ES-I3 (cell line): ENCODE measurements at regions not wholly inside any gene's neighbourhood (a gene's known extent, or its start where the extent isn't known, plus 50 kb on each side); places are given as distances from the start of the nearest gene placed in this dataset.

Source experiments
- H3K36me3 ChIP-seq: 2 replicates; pipeline ENCODE4 v1.6.1; 2013; ENCODE audit warnings: mild to moderate bottlenecking, low read length, control low read depth, moderate library complexity; ENCODE audit not compliant: insufficient read depth
- H3K4me1 ChIP-seq: 2 replicates; pipeline ENCODE4 v1.6.1; 2013; ENCODE audit warnings: mild to moderate bottlenecking, control low read depth, low read length; ENCODE audit not compliant: insufficient read depth
- H3K9ac ChIP-seq: 2 replicates; pipeline ENCODE4 v1.6.1; 2013; ENCODE audit warnings: low read depth, mild to moderate bottlenecking, low read length, moderate library complexity
- H3K9me3 ChIP-seq: 2 replicates; pipeline ENCODE4 v1.6.1; 2013; ENCODE audit warnings: mild to moderate bottlenecking, low read length, moderate library complexity; ENCODE audit not compliant: control insufficient read depth, insufficient read depth

DNA sequence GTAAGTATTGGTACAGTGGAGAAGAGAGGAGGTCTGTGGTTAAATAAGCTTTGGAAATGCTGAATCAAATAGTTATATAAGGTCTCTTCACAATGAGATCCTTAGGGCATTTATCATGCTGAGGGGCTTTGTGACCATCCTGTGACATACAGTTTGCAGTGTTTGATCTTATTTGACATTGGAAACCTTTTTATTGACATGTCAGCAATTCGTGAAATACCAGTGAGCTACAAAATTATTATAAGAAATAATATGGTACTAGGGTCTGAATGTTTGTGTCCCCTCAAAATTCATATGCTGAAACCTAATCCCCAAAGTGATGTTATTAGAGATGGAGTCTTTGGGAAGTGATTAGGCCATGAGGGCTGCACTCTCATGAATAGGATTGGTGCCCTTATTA lies 98.4 kb downstream of the MID1IP1 start:
- no peaks in the 10 kb centered on the region for H3K9me3 ChIP-seq
- no peak overlapping the region for H3K9ac ChIP-seq
- 0 out of 2 replicates have a peak, but pooled peaks cover 6% of the 10 kb centered on the region for H3K4me1 ChIP-seq
- no peaks in the 10 kb centered on the region for H3K36me3 ChIP-seq

DNA sequence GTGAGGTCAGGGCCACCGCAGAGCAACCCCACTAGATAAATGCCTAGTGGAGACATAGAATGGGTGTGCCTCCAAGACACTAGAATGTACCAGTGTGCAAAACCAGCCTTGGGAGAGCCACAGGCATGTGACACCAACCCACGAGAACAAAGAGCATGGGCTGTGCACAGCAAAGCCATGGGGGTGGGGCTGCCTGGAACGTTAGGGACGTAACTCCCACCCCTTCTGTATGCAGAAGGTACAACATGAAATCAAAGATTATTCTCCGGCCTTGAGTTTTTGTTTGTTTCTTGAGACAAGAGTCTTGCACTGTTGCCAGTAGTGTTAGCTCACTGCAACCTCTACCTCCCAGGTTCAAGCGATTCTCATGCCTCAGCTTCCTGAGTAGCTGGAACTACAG lies 99.5 kb downstream of the MID1IP1 start:
- H3K9me3 ChIP-seq, result no peaks in the 10 kb centered on the region
- peaks cover 10% of the 10 kb centered on the region for H3K4me1 ChIP-seq
- H3K9ac ChIP-seq, result no peak overlapping the region
- no peaks in the 10 kb centered on the region for H3K36me3 ChIP-seq

DNA sequence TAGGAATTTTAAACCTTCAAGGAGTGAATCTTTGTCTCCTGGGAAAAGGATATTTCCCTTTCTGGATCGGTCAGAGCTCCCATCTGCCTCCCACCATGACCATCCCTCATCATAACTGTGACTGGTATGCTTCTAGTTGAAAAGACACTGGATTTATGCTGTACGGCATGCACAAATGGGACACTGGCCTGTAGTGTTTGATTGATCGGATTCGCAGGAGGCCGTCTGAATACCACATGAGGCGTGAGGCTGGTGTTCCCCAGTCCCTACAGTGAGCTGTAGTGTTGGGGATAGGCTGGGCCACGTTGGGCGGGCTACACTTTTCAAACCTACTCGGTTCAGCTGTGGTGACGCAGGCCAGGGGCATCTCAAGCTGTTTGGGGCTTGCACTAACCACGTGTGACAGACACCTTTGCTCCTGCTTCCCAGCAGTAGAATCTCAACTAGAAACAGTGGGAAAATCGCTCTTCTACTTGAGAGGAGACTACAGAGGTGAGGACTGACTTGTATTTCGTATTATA lies 101.8 kb downstream of the MID1IP1 start:
- Histone ChIP-seq H3K36me3 (no peaks in the 10 kb centered on the region), H3K9ac (no peak overlapping the region), H3K9me3 (no peaks in the 10 kb centered on the region), H3K4me1 (peaks cover 16% of the 10 kb centered on the region)

DNA sequence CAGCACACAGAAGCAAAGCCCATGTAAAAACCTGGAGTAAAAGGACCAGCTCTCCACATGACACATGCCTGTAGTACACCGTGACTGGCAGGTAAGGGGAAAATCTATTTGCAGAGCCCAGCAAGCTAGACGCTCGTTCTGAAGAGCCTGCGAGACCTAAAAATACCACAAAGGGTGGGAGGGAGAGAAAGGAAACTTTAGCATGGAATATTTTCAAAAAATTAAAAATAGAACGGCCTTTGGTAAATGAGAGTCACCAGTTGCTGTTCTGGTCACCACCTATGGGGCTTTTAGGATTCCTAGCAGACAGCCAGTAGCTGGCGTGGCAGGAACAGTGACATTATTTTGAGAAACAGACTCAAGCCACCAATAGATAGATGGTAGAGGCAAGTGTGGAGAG lies 115.5 kb downstream of the MID1IP1 start:
- Histone ChIP-seq H3K9ac (no peak overlapping the region), H3K9me3 (no peaks in the 10 kb centered on the region), H3K36me3 (no peaks in the 10 kb centered on the region), H3K4me1 (no peaks in the 10 kb centered on the region)

DNA sequence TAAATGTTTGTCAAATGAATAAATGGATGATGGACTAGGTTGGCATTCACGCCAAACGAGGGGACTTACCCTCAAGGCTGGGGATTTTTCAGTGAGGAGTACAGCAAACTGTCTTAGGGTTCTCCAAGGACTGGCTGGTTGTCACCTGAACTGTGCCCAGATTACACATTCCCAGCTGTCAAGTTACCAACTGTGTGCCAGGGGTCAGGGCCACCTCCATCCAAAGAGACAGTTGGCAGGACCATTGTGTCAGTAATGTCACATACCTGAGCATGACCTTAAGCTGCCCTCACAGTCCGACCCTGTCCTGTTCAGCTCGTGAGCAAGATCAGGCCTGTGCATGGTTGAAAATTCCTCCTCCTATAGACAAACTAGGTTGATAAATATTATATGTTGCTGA lies 116.7 kb downstream of the MID1IP1 start:
- no peaks in the 10 kb centered on the region for H3K4me1 ChIP-seq
- H3K9me3 ChIP-seq, result no peaks in the 10 kb centered on the region
- H3K9ac ChIP-seq, result no peak overlapping the region
- H3K36me3 ChIP-seq, result no peaks in the 10 kb centered on the region

DNA sequence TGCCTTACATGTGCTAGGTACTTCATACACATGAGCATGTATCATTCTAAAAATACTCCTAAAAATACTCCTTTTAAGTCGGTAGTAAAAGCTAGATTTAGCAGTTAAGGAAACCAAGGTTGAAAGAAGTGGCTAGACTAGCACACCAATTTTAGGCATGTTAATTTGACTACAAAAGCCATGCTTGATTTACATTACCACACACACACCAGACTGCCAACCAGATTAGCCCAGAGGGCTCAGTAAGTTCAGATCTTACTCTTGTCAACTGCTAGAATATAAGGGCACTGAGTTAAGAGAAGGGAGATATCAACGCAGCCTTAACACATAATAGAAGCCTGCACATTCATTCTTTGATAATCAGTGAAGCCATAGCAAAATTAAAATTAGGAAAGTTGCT lies 117.9 kb downstream of the MID1IP1 start:
- no peaks in the 10 kb centered on the region for H3K9me3 ChIP-seq
- no peaks in the 10 kb centered on the region for H3K36me3 ChIP-seq
- no peaks in the 10 kb centered on the region for H3K4me1 ChIP-seq
- H3K9ac ChIP-seq, result no peak overlapping the region

DNA sequence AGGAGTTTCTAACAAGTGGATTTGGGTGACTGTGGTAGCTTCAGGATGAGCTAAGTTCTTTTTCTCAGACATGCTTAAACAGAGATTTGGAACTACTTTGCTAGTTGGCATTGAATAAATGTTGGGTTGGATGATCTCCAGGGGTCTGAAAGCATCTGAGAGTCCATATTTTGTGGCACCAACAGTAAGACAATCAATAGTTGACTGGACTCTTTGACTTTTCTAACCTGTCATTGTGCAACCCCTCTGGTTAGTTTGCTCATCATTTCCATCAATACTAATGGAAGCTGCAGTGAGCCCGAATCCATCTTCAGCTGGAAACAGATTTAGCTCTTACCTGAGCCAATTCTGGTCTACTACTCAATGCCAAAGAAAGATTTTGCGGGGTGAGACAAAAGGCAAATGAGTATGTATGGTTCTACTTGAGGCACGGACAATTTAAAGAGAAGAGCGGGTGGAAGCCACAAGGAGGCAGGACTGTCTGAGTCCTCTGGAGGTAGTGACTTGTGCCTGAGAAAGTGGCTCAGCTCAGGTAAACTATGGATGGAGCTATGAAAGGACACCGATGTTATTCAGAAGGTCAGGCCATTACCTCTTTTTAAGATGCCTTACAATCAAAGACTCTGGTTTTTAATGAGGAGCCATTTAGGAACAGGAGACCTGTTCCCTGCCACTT lies 118.7 kb downstream of the MID1IP1 start:
- Histone ChIP-seq H3K36me3 (no peaks in the 10 kb centered on the region), H3K4me1 (no peaks in the 10 kb centered on the region), H3K9ac (no peak overlapping the region), H3K9me3 (no peaks in the 10 kb centered on the region)

DNA sequence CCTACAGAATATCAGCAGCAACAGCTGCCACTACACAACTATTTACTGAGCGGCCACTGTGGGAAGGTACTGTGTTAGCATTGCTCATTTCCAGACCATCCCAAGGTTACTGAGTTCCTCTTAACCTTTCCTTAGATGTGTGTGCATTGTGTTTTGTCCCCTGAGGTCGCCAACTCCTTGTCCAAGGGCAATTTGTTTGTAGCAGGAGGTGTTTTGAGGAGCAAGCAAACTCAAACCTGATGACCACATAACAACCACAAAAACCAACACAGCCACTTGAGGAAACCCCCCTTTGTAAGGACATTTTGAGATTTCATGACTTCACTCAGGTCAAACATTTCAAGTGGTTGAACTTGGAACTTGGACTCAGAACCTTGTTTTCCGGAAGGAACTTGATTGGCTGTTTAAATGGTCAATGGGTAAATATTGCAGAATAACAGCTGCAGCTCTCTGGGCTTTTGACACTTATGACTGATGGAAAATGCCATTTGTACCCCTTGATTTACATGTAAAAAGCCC lies 122.3 kb downstream of the MID1IP1 start:
- Histone ChIP-seq H3K9me3 (no peaks in the 10 kb centered on the region), H3K4me1 (no peaks in the 10 kb centered on the region), H3K36me3 (no peaks in the 10 kb centered on the region), H3K9ac (no peak overlapping the region)

DNA sequence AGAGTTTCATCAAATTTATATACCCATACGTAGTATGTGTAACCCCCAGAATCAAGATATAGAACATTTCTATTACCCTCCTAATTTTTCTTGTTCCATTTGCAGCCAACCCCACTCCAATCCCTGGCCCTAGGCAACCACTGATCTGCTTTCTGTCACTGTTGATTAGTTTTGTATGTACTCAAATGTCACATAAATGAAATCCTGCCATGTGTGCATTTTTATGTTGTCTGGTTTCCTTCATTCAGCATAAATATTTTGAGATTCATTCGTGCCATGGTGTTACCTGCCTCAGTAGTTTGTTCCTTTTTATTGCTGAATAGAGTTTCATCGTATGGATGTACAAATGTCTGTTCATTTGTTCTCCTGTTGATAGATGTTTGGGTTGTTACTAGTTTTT lies 126.3 kb downstream of the MID1IP1 start:
- Histone ChIP-seq H3K9ac (no peak overlapping the region), H3K9me3 (no peaks in the 10 kb centered on the region), H3K4me1 (no peaks in the 10 kb centered on the region), H3K36me3 (no peaks in the 10 kb centered on the region)

DNA sequence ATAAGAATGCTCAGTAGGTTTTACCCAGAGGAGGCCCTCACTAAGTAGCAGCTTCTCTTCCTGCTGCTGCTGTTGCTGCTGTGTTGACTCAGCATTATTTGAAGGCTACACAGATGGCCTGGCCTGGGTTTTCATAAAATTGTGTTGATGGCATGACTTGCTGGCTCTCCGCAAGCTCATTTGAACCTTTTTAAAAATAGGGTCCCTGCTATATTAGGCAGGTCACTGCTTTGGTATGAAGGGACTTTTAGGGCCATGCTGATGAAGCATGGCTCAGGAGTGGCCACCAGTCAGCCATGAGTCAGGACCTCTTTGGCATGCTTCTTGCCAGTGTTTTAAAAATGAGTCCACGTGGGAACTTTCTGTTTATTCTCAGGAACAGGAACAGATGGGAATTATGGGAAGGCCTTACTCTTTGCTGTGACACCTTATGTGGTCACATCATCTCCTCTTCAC lies 128.7 kb downstream of the MID1IP1 start:
- no peak overlapping the region for H3K9ac ChIP-seq
- H3K36me3 ChIP-seq, result no peaks in the 10 kb centered on the region
- no peaks in the 10 kb centered on the region for H3K9me3 ChIP-seq
- H3K4me1 ChIP-seq, result no peaks in the 10 kb centered on the region

DNA sequence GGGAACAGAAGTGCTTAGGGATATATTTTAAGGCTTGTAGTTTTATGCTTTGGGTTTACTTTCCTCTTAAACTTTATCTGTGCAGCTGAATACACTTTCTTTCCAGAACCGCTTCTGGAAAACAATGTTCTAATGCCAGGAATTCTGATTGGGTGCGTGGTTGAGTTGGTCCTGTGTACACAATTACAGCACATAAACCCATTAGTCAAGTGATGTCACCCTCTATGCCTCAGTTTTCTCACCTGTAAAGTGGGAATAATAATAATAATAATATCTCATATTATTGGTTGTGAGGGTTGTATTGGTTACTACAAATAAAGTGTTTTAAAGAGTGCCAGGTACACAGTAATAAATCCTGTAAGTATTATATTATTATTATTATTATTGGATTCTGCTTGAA lies 129.2 kb downstream of the MID1IP1 start:
- H3K36me3 ChIP-seq, result no peaks in the 10 kb centered on the region
- no peaks in the 10 kb centered on the region for H3K4me1 ChIP-seq
- no peak overlapping the region for H3K9ac ChIP-seq
- no peaks in the 10 kb centered on the region for H3K9me3 ChIP-seq

DNA sequence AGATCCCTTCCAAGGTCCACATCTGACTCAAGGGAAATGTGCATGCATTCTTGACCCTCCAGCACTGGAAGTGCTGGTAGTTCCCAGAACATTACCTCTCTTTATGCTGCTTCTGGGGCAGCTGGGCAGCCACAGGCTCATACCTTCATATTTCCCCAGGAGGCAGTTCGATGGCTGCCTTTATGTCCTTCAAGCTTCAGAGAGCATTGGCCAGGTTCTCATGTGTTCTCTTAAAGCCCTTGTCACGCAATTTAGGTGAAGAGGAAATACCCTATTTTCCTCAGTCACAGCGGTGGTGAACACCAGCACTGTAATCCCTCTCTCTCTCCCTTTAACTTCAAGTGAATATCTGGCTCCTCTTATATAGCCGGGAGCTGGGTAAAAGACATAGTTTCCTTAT lies 134.3 kb downstream of the MID1IP1 start:
- no peaks in the 10 kb centered on the region for H3K36me3 ChIP-seq
- no peaks in the 10 kb centered on the region for H3K9me3 ChIP-seq
- H3K9ac ChIP-seq, result no peak overlapping the region
- H3K4me1 ChIP-seq, result no peaks in the 10 kb centered on the region

DNA sequence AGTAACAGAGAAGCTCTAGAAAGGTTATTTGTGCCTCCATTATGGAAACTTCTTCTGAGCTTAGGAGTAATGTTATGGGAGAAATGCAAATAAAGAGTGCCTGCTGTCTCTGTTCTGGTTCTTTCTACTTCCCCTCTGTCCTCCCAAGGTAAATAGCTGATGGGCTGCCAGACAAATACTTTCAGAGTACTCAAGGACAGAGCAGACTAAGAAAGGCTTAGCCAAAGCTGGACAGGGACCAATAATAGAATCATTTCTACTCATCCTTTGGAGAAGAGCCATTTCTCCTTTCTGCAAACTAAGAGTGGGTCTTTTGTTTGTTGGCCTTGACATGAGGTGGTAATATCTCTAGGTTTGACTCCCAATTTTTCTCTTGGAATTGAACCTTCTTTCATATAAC lies 136.1 kb downstream of the MID1IP1 start:
- H3K4me1 ChIP-seq, result no peaks in the 10 kb centered on the region
- no peak overlapping the region for H3K9ac ChIP-seq
- no peaks in the 10 kb centered on the region for H3K36me3 ChIP-seq
- H3K9me3 ChIP-seq, result no peaks in the 10 kb centered on the region

DNA sequence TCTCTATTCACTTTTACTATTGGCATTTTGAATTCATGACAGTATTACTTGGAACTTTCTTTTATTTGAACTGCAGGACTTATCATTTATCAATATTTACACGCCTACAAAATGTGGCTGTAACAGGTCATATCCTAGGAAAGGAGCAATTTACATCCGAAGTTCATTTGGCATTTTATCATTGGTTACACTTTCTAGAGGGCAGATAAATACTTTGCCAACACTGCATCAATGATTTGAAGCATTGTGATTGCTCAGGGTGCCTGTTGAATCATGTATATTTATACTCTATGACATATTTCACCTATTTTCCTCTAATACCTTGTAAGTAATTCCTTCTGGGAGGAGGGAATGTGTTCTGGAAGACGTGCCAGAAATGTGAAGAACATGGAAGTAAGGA lies 136.7 kb downstream of the MID1IP1 start:
- H3K4me1 ChIP-seq, result no peaks in the 10 kb centered on the region
- H3K9ac ChIP-seq, result no peak overlapping the region
- no peaks in the 10 kb centered on the region for H3K36me3 ChIP-seq
- H3K9me3 ChIP-seq, result no peaks in the 10 kb centered on the region

DNA sequence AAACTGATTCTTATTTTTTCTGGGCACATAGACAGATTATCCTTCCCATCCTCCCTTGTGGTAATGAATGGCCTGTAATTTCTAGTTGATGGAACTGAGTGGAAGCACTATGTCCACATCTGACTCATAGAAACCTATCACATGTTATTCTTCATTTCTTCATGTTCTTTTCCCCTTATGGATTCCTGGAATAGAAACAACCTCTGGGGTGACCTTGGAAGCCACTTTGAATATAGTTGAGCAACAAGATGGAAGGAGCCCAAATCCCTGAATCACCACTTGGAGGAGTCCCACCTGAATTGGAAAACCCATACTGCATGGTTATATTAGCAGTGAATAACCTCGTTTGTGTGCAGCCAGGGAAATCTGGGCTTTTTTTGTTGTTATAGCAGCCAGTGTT lies 137.8 kb downstream of the MID1IP1 start:
- no peaks in the 10 kb centered on the region for H3K4me1 ChIP-seq
- 0 out of 2 replicates have a peak, but pooled peaks cover 4% of the 10 kb centered on the region for H3K9me3 ChIP-seq
- H3K9ac ChIP-seq, result no peak overlapping the region
- H3K36me3 ChIP-seq, result no peaks in the 10 kb centered on the region
